GM19463 (cell line): ENCODE measurements at regions not wholly inside any gene's neighbourhood (a gene's known extent, or its start where the extent isn't known, plus 50 kb on each side); places are given as distances from the start of the nearest gene placed in this dataset.

ENCODE experiments used
- ATAC-seq: cut with Tn5 transposase; IDR thresholded peaks from one replicate; pipeline ENCODE4 v1.9.1; 2021; ENCODE audit warnings: mild to moderate bottlenecking, moderate library complexity; ENCODE audit not compliant: unreplicated experiment

DNA sequence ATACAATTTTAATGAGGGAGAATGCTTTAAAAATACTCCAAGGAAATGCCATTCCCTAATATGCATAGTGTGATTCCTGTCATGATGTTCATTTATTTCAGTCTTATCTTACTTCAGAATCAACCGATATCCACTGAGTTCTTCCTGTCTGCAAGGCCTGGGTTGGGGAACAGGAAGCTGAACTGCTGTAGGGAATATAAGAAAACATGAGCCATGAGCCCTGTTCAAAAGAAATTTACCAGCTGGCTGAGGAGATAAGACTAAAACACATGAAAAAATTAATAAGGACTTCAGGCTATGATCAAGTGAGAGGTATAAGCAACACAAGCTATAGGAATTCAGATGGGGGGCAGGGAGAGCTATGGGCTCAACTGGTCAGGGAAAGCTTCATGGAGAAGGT lies 184.7 kb downstream of the PLPP4 start:
- no peak for ATAC-seq

GRCh38 chr10:120643351-120643750 lies 186.3 kb downstream of the PLPP4 start:
- no peak for ATAC-seq

DNA sequence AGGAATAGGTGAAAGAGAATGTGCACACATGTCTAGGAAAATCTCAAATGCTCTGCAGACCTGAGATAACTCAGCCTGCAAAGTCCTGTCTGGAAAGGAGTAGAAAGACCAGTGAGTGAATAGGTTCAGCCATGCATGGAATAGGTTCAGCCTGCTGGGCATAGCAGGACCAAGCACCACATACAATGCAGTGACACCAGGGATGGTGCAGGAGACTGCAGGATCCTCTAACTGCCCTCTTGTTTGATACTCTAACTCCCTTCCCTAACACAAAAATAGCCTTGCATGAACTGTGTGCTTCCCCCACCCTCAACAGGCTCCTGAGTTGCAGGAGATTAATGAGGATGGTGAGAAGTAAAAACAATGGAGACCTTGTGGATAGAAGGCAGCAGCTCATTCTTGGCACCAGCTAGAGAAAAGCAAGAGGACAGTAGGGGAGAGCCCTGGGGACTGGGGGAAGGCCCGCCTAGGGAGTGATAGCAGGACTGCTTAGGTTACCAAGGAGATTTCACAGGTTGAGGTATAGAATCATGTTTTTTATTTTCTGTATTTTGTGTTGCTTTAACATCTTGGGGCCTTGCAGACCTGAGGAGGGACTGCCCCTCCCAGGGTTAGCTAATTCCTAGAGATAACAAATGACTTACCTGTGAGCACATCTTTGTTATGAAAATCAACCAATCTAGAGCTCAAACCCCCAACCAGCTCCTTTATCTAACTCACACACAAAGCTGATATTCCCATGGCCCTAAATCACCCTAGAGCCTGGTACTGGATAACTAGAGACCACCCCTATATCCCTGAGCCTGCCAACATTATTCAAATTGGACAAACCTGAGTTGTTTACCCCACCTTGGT lies 187.8 kb downstream of the PLPP4 start:
- no peak for ATAC-seq

- no peak for ATAC-seq
Observed at GRCh38 chr10:120646159-120646732, 189.2 kb downstream of the PLPP4 start.

- no peak for ATAC-seq
Observed at GRCh38 chr10:120646738-120647456, 189.9 kb downstream of the PLPP4 start.

GRCh38 chr10:120650705-120651399 lies 193.8 kb downstream of the PLPP4 start:
- no peak for ATAC-seq

DNA sequence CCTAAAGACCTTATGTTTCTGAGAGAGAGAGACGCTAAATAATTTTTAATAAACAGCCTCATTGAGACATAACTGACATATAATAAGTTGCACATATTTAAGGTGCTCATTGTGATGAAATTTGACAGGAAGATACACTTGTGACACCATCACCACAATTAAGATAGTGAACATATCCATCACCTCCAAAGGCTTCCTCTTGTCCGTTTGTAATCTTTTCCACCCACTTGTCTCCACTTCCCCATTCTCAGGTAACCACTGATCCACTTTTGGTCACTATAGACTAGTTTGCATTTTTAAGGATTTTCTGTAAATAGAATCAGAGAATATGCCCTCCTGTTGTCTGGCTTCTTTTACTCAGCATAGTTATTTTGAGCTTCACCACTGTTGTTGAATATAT lies 195.1 kb upstream of the WDR11 start:
- no peak for ATAC-seq

DNA sequence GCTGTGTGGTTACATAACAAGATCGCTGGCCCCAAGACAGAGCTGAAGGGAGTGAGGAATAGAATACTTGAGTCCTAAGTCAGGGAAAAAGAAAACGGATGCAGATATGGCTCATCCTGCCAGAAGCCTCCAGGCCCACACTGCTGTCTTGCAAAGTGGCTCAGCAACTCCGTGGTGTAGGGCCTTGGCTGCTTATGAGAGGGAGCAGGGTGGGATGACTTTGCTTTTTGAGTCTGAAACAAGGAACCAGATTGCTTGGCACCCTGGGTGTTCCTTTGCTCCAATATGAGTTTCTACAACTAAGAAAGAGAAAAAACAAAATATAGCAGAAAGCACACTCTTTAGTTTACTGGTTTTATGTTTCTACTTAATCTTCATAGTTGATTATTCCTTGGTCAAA lies 193.8 kb upstream of the WDR11 start:
- no peak for ATAC-seq

DNA sequence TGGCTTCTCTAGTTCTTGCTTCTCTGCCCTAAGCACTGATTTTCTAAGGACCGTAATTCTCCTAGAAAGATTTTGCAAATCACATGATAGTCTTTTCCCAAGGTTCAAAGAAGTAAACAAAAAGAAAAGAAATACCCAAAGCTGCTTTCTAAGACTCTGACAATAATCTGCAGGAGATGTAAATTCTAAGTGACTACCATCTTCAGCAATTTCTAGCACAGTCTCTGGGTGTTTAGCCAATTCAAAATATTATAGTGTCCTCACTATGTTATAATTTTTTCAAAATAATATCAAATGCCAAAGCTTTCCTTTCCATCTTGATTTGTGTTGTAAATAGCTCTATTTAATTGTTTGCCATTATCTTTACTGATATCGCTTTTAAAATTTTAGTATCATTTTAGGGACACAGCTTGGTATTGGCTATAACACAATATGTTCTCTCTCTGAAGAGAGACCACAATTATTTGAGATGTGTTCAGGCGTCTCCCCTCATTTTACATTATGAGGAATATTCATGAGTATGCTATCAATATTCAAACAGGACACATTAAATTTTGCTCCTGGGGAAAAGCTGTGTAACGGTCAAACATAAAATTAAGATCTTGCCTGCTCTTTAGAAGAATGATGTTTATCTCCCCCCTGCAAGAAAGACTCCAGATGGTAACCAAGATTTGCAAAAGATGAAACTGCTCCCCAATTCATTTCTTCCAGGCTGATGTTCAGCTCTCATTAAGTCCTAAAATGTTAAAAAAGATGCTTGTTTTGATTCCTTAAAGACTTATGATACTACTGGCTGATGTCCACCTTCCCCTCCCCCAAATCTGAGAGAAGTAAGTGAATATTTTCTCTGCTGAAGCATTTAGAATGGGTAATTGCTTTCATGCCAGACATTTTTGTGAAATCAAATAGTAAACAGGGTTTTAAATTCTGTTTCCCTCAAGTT lies 191.9 kb upstream of the WDR11 start:
- ATAC-seq: no peak

- no peak for ATAC-seq
Observed at GRCh38 chr10:120666308-120666707, 184.9 kb upstream of the WDR11 start.

DNA sequence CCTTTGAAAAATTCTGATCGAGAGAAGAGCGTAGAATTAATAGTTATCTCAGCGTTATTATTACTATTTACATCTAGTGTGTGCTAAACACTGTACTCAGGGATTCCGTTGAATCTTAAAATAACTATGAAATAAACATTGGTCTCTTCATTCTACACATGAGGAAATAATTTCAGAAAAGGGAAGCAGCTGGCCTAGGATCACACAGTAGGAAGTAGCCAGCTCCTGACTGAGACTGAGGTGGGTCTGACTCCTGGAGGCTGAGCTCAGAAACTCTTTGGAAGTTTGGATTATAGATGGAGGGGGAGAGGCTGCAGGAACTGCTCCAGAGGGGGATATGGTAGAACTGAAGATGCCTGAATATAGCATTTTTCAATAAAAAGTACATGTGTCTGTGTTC lies 183.9 kb upstream of the WDR11 start:
- no peak for ATAC-seq

DNA sequence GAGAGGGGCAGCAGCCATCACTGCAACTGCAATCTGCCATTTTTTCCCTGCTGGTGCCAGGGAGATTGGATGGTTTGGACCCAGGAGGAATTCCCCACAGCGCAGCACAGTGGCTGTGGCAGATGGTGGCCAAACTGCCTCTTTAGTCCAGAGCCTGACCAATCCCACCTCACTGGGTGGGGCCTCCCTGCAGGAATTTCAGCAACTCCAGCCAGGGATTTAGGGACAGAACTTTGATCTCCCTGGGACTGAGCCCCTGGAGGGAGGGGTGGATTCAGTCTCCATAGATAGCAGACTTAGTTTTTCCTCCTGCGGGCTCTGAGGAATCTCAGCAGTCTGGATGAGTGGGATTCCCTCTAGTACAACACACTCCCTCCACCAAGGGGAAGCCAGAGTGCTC lies 179.7 kb upstream of the WDR11 start:
- no peak for ATAC-seq

DNA sequence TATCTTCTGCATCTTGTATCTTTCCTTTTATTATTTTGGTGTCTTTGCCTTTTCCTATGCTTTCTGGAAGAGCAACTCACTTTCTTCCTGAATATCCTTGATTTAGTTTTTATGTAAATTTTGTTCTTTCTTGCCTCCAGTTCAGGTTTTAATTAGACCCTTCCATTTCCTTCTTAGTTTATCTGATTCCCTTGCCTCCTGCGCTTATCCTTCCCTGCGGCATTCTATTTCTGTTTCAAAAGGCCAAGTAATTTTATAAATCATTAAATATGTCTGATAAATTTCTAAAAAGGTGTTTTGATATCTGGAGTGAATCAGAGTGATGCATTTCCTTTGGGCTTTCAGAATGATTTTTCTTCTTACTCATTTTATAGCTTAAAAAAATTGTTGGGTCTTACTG lies 167.7 kb upstream of the WDR11 start:
- ATAC-seq: no peak

- no peak for ATAC-seq
Observed at GRCh38 chr10:120684226-120684625, 166.9 kb upstream of the WDR11 start.

DNA sequence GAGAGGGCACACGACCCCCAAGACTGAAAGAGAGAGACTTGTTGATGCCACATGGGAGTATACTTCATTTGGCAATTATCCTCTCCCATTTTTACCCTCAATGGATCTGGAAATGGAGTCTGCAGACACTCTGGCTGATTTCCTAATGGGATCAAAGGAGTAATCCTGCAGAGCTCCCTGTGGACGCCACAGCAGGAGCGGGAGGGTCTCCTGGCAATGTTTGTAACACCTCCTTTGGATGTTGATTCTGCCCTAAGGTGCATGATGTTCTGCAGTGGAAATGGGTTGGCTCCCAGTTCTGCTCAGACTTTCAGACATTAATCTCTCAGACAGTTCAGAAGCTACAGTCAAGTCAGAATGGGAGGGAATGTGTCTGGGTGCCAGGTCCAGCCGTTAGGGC lies 166.0 kb upstream of the WDR11 start:
- no peak for ATAC-seq

DNA sequence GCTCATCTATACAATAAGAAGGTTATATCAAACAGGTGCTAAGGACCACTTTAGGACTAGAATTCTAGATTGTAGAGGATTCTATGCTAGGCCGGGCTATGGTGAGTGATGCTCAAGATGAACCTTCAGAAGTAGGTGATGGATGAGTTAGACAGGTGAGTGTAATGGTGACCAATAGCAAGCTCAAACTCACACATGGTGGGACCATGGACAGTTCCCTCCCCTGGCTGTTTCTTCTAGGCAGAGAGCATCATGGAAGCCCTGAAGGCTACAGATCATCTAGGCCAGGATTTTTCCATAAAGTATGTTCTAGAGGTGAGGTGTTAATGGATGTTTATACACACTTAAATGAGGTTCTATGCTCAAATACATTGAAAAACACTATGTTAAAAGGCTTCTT lies 162.2 kb upstream of the WDR11 start:
- no peak for ATAC-seq

DNA sequence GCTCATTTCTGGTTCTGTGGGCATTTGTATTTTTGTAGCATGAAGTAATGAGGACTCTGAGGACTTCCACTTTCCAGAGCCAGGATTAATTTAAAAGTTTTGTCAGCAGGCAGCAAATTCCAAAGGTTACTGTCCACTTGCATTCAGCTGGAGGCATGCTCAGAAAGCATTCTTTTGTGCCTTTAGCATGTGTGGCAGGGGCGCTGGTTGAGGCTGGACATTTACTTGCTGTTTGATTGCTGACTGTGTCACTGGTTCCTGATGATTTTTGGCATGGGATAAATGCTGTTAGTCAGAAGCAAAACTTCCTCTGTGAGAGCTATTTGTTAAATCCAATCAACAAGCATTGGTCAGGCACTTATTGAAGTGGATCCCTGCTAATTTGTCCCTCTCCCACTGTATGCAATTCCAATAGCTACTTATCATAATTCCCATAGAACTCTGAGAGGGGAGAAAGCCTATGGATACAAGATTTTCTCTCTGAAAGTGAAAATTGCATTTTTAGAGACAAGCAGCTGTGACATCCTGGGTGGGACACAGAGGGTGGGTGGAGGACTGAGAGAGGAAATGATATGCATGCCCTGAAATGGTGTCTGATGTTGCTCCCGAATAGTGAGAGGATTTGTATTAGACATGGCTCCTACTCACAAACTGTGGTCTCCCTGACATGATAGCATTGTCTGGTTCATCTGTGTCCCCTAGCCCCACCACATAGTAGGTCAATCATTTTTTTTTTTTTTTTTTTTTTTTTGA lies 161.2 kb upstream of the WDR11 start:
- no peak for ATAC-seq

DNA sequence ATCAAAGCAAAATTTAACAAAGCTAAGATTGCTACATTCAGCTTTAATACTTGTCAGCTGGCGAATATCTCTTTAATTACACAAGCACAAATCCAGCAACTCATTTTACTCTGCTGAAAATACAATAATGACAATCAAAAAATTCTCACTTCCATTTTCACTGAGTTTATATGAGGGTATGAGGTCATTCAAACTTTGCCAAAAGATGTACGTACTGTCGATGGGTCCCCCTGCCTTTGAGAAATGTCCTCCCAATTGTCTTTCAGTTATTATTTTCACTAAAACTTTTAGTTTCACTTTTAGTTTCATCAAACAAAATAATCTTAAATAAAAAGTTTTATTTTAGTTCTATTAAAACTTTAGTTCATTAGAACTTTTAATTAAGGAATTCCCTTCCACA lies 159.5 kb upstream of the WDR11 start:
- ATAC-seq: no peak

DNA sequence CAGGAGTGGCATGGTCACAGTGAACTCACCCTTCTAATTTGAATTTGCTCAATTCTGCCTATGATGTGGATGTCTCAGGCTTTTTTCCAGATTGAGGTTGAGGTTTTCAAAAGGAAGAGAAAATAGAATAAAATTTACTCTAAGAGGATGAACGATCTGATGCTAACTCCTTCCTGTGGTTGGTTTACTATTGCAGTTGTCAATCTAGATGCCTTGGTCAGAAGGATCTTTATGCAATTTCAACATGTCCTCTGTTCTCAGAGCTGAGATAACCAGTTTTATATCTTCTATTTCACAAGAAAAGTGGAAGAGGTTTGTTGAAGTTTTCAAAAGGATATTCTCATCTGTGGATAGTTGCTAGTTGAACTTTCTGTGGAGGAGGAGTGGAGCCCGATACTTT lies 150.7 kb upstream of the WDR11 start:
- ATAC-seq: no peak

- no peak for ATAC-seq
Observed at GRCh38 chr10:120701381-120701780, 149.8 kb upstream of the WDR11 start.
